CD8-positive, alpha-beta memory T cell (primary cell): ENCODE measurements at regions not wholly inside any gene's neighbourhood (a gene's known extent, or its start where the extent isn't known, plus 50 kb on each side); places are given as distances from the start of the nearest gene placed in this dataset.

Experiments
- CTCF ChIA-PET: fragments of 350-600 bp; sonication (Branson Sonifier 250); formaldehyde crosslinking; loops from one replicate; lab custom pipeline; 2021; ENCODE audit warnings: antibody characterized with exemption; lab: Charles Lee
- POLR2A ChIA-PET: fragments of 350-600 bp; sonication (Branson Sonifier 250); formaldehyde crosslinking; loops from one replicate; lab custom pipeline; 2021; ENCODE audit warnings: antibody characterized with exemption; lab: Charles Lee
- DNase-seq, 5 donors: peaks; one replicate each; pipeline versions ENCODE4 v3.0.0 to v3.0.0-alpha.2; 2020 to 2022; ENCODE audit warnings: mixed read lengths in 1 of 5
- H3K27ac ChIP-seq: one replicate; pipeline ENCODE4 v1.7.0; 2013; ENCODE audit warnings: low read depth, mild to moderate bottlenecking, low read length, moderate library complexity
- H3K27me3 ChIP-seq: 2 replicates; pipeline ENCODE4 v1.7.0; 2013; ENCODE audit warnings: low read length, mild to moderate bottlenecking; ENCODE audit not compliant: insufficient read depth, poor library complexity, severe bottlenecking
- H3K36me3 ChIP-seq: 2 replicates; pipeline ENCODE4 v1.7.0; 2013; ENCODE audit warnings: mild to moderate bottlenecking, low read length, moderate library complexity; ENCODE audit not compliant: insufficient read depth
- H3K4me1 ChIP-seq: 2 replicates; pipeline ENCODE4 v1.7.0; 2013; ENCODE audit warnings: mild to moderate bottlenecking, low read length, moderate library complexity; ENCODE audit not compliant: insufficient read depth
- H3K4me3 ChIP-seq: 2 replicates; pipeline ENCODE4 v1.7.0; 2013; ENCODE audit warnings: mild to moderate bottlenecking, low read length
- H3K9me3 ChIP-seq: 2 replicates; pipeline ENCODE4 v1.7.0; 2013; ENCODE audit warnings: mild to moderate bottlenecking, low read length
- H3K27ac Mint-ChIP-seq, 8 donors: one replicate each; pipeline ENCODE4 v1.8.0; 2020 to 2021; ENCODE audit warnings: mixed read lengths in 8 of 8, mild to moderate bottlenecking in 6 of 8, inconsistent platforms in 3 of 8, moderate library complexity in 3 of 8
- H3K27me3 Mint-ChIP-seq, 2 donors: one replicate each; pipeline ENCODE4 v1.8.0; 2020 to 2021; ENCODE audit warnings: mixed read lengths in 2 of 2, mild to moderate bottlenecking in 1 of 2, moderate library complexity in 1 of 2
- H3K36me3 Mint-ChIP-seq, 3 donors: one replicate each; pipeline ENCODE4 v1.8.0; 2020 to 2021; ENCODE audit warnings: mixed read lengths in 3 of 3, inconsistent platforms in 1 of 3, mild to moderate bottlenecking in 1 of 3
- H3K4me1 Mint-ChIP-seq, 3 donors: one replicate each; pipeline ENCODE4 v1.8.0; 2020 to 2021; ENCODE audit warnings: mixed read lengths in 3 of 3, inconsistent platforms in 1 of 3, mild to moderate bottlenecking in 1 of 3
- H3K4me3 Mint-ChIP-seq, 7 donors: one replicate each; pipeline ENCODE4 v1.8.0; 2020 to 2021; ENCODE audit warnings: mixed read lengths in 7 of 7, mild to moderate bottlenecking in 6 of 7, moderate library complexity in 4 of 7, inconsistent platforms in 2 of 7
- H3K9me3 Mint-ChIP-seq, 5 donors: one replicate each; pipeline ENCODE4 v1.8.0; 2020 to 2022; ENCODE audit warnings: mixed read lengths in 5 of 5, mild to moderate bottlenecking in 3 of 5, moderate library complexity in 2 of 5, inconsistent platforms in 1 of 5

DNA sequence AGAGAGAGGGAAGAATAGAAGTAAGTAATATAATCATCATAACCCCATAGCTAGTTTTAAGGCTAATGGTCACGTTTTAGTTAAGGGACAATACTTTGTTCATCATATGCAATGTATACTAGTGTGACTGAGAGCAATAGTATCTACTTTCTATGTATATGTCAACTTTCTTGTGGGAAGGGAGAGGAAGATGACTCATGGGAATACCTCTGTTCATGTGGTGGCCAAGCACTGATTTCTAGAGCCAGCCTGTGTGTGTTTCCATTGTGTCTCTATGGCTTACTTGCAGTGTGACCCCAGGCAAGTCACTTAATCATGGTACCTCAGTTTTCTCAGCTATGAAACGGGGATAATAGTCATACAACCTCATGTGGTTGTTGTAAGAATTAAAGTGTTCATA is 639.6 kb downstream of the CETN3 start:
- H3K36me3 ChIP-seq: no peaks in the 10 kb centered on the region

DNA sequence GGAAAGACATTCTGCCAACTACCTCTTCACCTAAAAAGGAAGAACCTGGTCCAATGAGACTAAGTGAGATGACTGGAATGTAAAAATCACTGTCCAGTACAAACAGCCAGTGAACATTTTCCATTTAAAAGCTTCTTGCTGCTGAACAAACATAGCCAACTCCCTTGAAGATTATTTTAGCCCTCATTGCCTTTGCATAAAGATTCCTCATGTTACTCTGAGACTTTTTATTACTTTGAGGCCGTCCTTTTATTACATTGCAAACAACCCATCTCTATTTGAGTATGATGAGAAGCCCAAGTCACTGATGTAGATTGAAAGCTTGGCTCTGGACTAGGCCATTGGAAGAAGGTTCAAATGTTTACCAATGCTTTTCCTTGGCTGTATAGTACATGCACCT is 649.8 kb downstream of the CETN3 start:
- Histone ChIP-seq H3K27me3 (no peaks in the 10 kb centered on the region), H3K9me3 (no peaks in the 10 kb centered on the region), H3K4me3 (no peak overlapping the region), H3K36me3 (no peaks in the 10 kb centered on the region), H3K27ac (no peak overlapping the region), H3K4me1 (no peaks in the 10 kb centered on the region)
- H3K4me3 Mint-ChIP-seq: no peak overlapping the region
- no peaks in the 10 kb centered on the region for H3K27me3 Mint-ChIP-seq
- CTCF ChIA-PET: no interaction called here
- no peaks in the 10 kb centered on the region for H3K4me1 Mint-ChIP-seq
- H3K36me3 Mint-ChIP-seq: no peaks in the 10 kb centered on the region
- no peak for DNase-seq
- H3K27ac Mint-ChIP-seq: no peak overlapping the region
- POLR2A ChIA-PET: no interaction called here
- peaks cover 0 to 21% (median 4%) of the 10 kb centered on the region in 5 donors for H3K9me3 Mint-ChIP-seq

More for the DNA sequence above, 639.6 kb downstream of the CETN3 start:
- H3K36me3 Mint-ChIP-seq: no peaks in the 10 kb centered on the region
- ChIA-PET CTCF (no interaction called here), POLR2A (no interaction called here)
- no peaks in the 10 kb centered on the region for H3K4me1 Mint-ChIP-seq
- H3K9me3 Mint-ChIP-seq: peaks cover 0 to 26% (median 2%) of the 10 kb centered on the region in 5 donors
- Histone ChIP-seq H3K4me3 (no peak overlapping the region), H3K9me3 (no peaks in the 10 kb centered on the region), H3K27me3 (no peaks in the 10 kb centered on the region), H3K4me1 (no peaks in the 10 kb centered on the region), H3K27ac (no peak overlapping the region)
- H3K4me3 Mint-ChIP-seq: no peak overlapping the region
- H3K27me3 Mint-ChIP-seq: peaks cover 0 to 4% of the 10 kb centered on the region in 2 donors
- no peak overlapping the region for H3K27ac Mint-ChIP-seq
- DNase-seq: no peak

DNA sequence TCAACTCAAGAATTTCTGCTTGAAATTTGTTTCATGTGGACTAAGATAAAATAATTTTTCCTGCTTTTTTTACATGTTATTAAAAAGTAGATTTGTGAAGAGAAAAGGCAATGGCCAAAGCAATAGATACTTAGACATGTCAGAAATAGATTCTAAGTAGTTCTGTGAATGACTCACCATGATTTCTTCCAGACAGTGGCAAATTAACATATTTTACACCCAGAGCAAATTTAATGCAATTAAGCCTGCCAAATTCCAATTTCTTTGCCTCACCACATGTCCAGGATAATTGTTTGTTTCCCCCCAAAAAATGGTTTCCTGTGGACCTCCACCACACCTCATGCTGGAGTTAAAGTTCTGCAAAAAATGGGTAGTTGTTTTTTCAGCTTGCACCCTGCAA is 651.4 kb downstream of the CETN3 start:
- no peaks in the 10 kb centered on the region for H3K27me3 ChIP-seq
- H3K4me3 ChIP-seq: no peak overlapping the region
- H3K9me3 ChIP-seq: no peaks in the 10 kb centered on the region
- Mint-ChIP-seq H3K4me1 (no peaks in the 10 kb centered on the region), H3K27me3 (no peaks in the 10 kb centered on the region), H3K4me3 (no peak overlapping the region), H3K9me3 (peaks cover 0 to 22% (median 4%) of the 10 kb centered on the region in 5 donors), H3K27ac (no peak overlapping the region), H3K36me3 (no peaks in the 10 kb centered on the region)
- ChIA-PET POLR2A (no interaction called here), CTCF (no interaction called here)
- H3K36me3 ChIP-seq: no peaks in the 10 kb centered on the region
- H3K4me1 ChIP-seq: no peaks in the 10 kb centered on the region
- no peak overlapping the region for H3K27ac ChIP-seq
- no peak for DNase-seq

DNA sequence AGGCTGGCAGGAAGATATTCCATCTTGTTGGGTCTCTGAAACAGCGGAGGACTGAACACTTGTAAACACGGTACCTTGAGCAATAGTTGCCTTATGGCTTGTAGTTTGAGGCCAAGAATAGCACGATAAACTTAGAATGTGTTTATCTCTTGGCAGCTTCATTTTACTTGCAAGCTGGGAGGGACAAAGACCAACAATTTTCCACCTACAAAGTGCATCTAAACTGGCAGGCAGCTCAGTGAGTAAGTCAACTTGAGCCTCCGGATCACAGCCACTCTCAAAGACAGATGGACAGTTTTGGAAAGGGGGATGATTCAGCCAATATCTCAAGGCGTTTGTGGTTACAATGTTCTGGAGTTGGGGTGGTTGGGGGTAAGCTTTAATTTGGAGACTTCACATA is 652.6 kb downstream of the CETN3 start:
- no peak for DNase-seq
- POLR2A ChIA-PET: no interaction called here
- CTCF ChIA-PET: no interaction called here

DNA sequence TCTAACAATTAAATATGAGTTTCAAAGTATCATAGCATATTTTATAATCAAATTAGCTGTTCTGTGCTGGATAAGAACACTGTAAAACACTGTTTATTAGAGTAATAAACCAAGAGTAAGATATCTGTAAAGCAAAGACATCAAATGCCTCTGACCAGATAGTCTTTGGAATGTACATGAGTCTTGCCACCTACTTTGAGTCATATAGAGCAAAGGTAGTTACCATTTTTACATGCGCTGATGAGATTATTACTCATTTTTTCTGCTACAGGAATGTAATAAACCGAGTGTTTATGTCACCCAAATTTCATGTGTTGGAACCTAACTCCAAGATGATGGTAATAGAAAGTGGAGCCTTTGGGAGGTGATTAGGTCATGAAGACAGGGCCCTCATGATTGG is 654.5 kb downstream of the CETN3 start:
- Mint-ChIP-seq H3K27ac (no peak overlapping the region), H3K27me3 (no peaks in the 10 kb centered on the region), H3K4me1 (no peaks in the 10 kb centered on the region), H3K36me3 (no peaks in the 10 kb centered on the region), H3K4me3 (no peak overlapping the region), H3K9me3 (peaks cover 0 to 30% (median 0%) of the 10 kb centered on the region in 5 donors)
- POLR2A ChIA-PET: no interaction called here
- Histone ChIP-seq H3K4me3 (no peak overlapping the region), H3K4me1 (no peaks in the 10 kb centered on the region), H3K9me3 (no peaks in the 10 kb centered on the region), H3K36me3 (no peaks in the 10 kb centered on the region), H3K27me3 (no peaks in the 10 kb centered on the region), H3K27ac (no peak overlapping the region)
- CTCF ChIA-PET: no interaction called here
- DNase-seq: no peak

More for the DNA sequence above, 652.6 kb downstream of the CETN3 start:
- Histone ChIP-seq H3K4me1 (no peaks in the 10 kb centered on the region), H3K27me3 (no peaks in the 10 kb centered on the region), H3K4me3 (no peak overlapping the region), H3K9me3 (no peaks in the 10 kb centered on the region), H3K27ac (no peak overlapping the region), H3K36me3 (no peaks in the 10 kb centered on the region)
- H3K27ac Mint-ChIP-seq: no peak overlapping the region
- H3K36me3 Mint-ChIP-seq: no peaks in the 10 kb centered on the region
- no peaks in the 10 kb centered on the region for H3K4me1 Mint-ChIP-seq
- no peaks in the 10 kb centered on the region for H3K27me3 Mint-ChIP-seq
- H3K4me3 Mint-ChIP-seq: no peak overlapping the region
- H3K9me3 Mint-ChIP-seq: peaks cover 0 to 29% (median 4%) of the 10 kb centered on the region in 5 donors

DNA sequence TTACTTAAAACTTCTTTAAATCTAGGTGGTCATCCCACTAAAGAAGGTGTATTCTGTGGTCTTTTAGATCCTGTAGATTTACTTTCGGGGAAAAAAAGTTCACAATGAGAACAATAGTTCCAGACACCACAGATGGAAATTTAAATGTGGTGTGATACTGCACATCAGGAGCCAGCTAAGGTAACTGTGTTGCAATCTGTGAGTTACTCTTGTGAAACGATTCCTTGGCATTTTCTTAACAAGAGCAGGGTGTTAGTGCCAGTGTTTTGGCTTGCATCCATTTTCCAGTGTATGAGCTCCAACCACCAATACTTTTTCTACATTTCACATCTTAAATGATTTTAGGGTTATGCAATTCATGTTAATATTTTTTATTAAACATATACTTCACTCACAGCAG is 674.5 kb downstream of the CETN3 start:
- Mint-ChIP-seq H3K27me3 (no peaks in the 10 kb centered on the region), H3K27ac (no peak overlapping the region), H3K9me3 (peaks cover 0 to 16% (median 2%) of the 10 kb centered on the region in 5 donors), H3K4me3 (no peak overlapping the region), H3K36me3 (no peaks in the 10 kb centered on the region), H3K4me1 (no peaks in the 10 kb centered on the region)
- ChIA-PET POLR2A (no interaction called here), CTCF (no interaction called here)
- no peaks in the 10 kb centered on the region for H3K27me3 ChIP-seq
- DNase-seq: no peak
- H3K4me3 ChIP-seq: no peak overlapping the region
- H3K36me3 ChIP-seq: no peaks in the 10 kb centered on the region
- no peak overlapping the region for H3K27ac ChIP-seq
- no peaks in the 10 kb centered on the region for H3K9me3 ChIP-seq
- no peaks in the 10 kb centered on the region for H3K4me1 ChIP-seq

DNA sequence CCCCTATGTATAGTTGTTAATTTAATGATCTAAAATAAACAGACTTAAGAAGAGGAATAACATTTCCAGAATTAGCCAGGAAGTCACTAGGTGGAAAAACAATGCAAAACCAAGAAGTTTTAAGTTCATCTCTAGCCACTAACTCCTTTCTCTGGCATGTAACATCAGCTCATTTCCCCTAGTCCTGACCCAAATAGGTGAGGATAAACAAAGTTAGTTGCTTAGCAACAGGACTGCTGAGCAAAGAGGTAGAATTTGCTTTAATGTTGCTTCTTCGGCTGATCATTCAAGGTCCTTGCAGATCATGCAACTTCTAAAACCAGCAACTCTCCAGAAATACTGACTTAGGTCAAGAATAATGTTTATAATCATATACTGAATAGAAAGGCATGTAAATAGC is 675.8 kb downstream of the CETN3 start:
- H3K4me3 ChIP-seq: no peak overlapping the region
- Mint-ChIP-seq H3K4me3 (no peak overlapping the region), H3K4me1 (no peaks in the 10 kb centered on the region), H3K9me3 (peaks cover 0 to 22% (median 2%) of the 10 kb centered on the region in 5 donors), H3K36me3 (no peaks in the 10 kb centered on the region), H3K27me3 (no peaks in the 10 kb centered on the region), H3K27ac (no peak overlapping the region)
- H3K36me3 ChIP-seq: no peaks in the 10 kb centered on the region
- H3K27me3 ChIP-seq: no peaks in the 10 kb centered on the region
- no peaks in the 10 kb centered on the region for H3K9me3 ChIP-seq
- no peak overlapping the region for H3K27ac ChIP-seq
- POLR2A ChIA-PET: no interaction called here
- no peaks in the 10 kb centered on the region for H3K4me1 ChIP-seq
- no peak for DNase-seq
- CTCF ChIA-PET: no interaction called here

DNA sequence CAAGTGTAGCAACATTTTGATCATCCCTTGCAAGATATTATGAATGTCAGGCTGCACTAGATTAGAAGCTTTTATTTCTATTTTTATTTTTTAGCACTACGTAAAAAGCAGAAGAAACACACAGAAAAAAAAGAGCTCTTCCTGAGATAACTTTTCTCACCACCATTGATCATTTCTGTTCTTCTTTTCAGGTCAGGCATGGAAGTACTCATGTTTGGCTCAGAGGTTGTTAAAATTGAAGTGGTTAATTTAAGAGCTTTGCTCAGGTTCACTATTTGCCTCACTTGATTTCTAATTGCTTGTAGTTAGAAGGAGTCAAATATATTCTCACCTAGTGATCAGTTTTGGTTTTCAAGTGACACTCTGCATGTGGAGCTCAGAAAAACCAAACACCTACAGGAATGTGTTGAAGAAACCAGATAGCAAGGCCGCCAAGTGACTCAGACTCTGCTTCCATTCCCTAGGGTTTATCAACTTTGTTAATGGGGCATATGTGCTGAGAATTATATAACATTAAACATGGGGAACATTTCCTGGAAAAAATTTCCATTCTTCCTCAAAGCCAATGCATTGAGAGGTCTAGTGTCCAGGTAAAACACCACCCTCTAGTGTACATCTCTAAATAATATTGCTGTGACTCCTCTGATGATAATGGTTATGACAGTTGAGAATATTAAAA is 679.8 kb downstream of the CETN3 start:
- H3K9me3 Mint-ChIP-seq: peaks cover 0 to 19% (median 3%) of the 10 kb centered on the region in 5 donors
- no peaks in the 10 kb centered on the region for H3K4me1 ChIP-seq
- ChIA-PET CTCF (no interaction called here), POLR2A (no interaction called here)
- no peak overlapping the region for H3K27ac Mint-ChIP-seq
- H3K36me3 ChIP-seq: no peaks in the 10 kb centered on the region
- H3K9me3 ChIP-seq: no peaks in the 10 kb centered on the region
- no peak overlapping the region for H3K4me3 Mint-ChIP-seq
- no peaks in the 10 kb centered on the region for H3K27me3 ChIP-seq
- peaks cover 0 to 1% (median 0%) of the 10 kb centered on the region in 3 donors for H3K36me3 Mint-ChIP-seq
- no peak overlapping the region for H3K27ac ChIP-seq
- no peaks in the 10 kb centered on the region for H3K27me3 Mint-ChIP-seq
- no peak for DNase-seq
- no peak overlapping the region for H3K4me3 ChIP-seq
- H3K4me1 Mint-ChIP-seq: no peaks in the 10 kb centered on the region
